ENCODE measurements at regions not wholly inside any gene's neighbourhood (a gene's known extent, or its start where the extent isn't known, plus 50 kb on each side); places are given as distances from the start of the nearest gene placed in this dataset.

- TF ChIP-seq CTCF (tag by site-specific recombination; IDR thresholded peaks at IDR 0.05) (no peak), KLF1 (tag by site-specific recombination; IDR thresholded peaks at IDR 0.05) (no peak), ZNF146 (tag by site-specific recombination; IDR thresholded peaks at IDR 0.05) (no peak), ZNF558 (tag by site-specific recombination; IDR thresholded peaks at IDR 0.05) (no peak), REST (tag by site-specific recombination; IDR thresholded peaks at IDR 0.05) (no peak)
Observed at GRCh38 chr9:107933516-107933915, 443.9 kb upstream of the KLF4 start.
